H9 (cell line): ENCODE measurements at regions not wholly inside any gene's neighbourhood (a gene's known extent, or its start where the extent isn't known, plus 50 kb on each side); places are given as distances from the start of the nearest gene placed in this dataset.
"Not testable (repeated sequence)": the region's sequence is repeated elsewhere in the genome, so short reads cannot be mapped to it uniquely, and the experiment has no call there.

ENCODE experiments used
- DNase-seq: peaks from one replicate; pipeline ENCODE4 v3.0.0-alpha.2; 2017
- H2AFZ ChIP-seq: one replicate; pipeline ENCODE4 v1.6.1; 2013; ENCODE audit warnings: mild to moderate bottlenecking, low read length, control low read depth, moderate library complexity
- H2AK5ac ChIP-seq: 2 replicates; pipeline ENCODE4 v1.6.1; 2013; ENCODE audit warnings: low read length, control low read depth, mixed read lengths; ENCODE audit not compliant: insufficient read length
- H2BK120ac ChIP-seq: one replicate; pipeline ENCODE4 v1.6.1; 2013; ENCODE audit warnings: low read depth, mild to moderate bottlenecking, low read length, control low read depth, inconsistent platforms; ENCODE audit not compliant: poor library complexity, severe bottlenecking
- H2BK12ac ChIP-seq: 2 replicates; pipeline ENCODE4 v1.6.1; 2013; ENCODE audit warnings: low read length, control low read depth, mixed read lengths, low read depth; ENCODE audit not compliant: insufficient read length
- H2BK15ac ChIP-seq: 2 replicates; pipeline ENCODE4 v1.6.1; 2013; ENCODE audit warnings: low read depth, low read length, control low read depth
- H2BK20ac ChIP-seq: one replicate; pipeline ENCODE4 v1.6.1; 2013; ENCODE audit warnings: low read depth, mild to moderate bottlenecking, low read length, control low read depth, inconsistent platforms; ENCODE audit not compliant: poor library complexity, severe bottlenecking
- H2BK5ac ChIP-seq: 2 replicates; pipeline ENCODE4 v1.6.1; 2013; ENCODE audit warnings: low read length, control low read depth, mixed read lengths; ENCODE audit not compliant: insufficient read length
- H3K14ac ChIP-seq: 2 replicates; pipeline ENCODE4 v1.6.1; 2013; ENCODE audit warnings: low read length, control low read depth; ENCODE audit not compliant: insufficient read depth
- H3K18ac ChIP-seq: 2 replicates; pipeline ENCODE4 v1.6.1; 2013; ENCODE audit warnings: low read depth, mild to moderate bottlenecking, mixed read lengths, low read length, control low read depth; ENCODE audit not compliant: insufficient read length
- H3K23ac ChIP-seq: 2 replicates; pipeline ENCODE4 v1.6.1; 2013; ENCODE audit warnings: low read length, control low read depth, mixed read lengths, low read depth; ENCODE audit not compliant: insufficient read length
- H3K23me2 ChIP-seq: 2 replicates; pipeline ENCODE4 v1.6.1; 2013; ENCODE audit warnings: low read depth, mild to moderate bottlenecking, mixed read lengths, low read length, control low read depth; ENCODE audit not compliant: insufficient read length, poor library complexity, severe bottlenecking
- H3K27ac ChIP-seq: 2 replicates; pipeline ENCODE4 v1.5.1; 2013; ENCODE audit warnings: low read length, control low read depth, mixed read lengths, low read depth; ENCODE audit not compliant: insufficient read length
- H3K27me3 ChIP-seq: 2 replicates; pipeline ENCODE4 v1.6.1; 2013; ENCODE audit warnings: low read length, control low read depth, inconsistent platforms; ENCODE audit not compliant: insufficient read depth
- H3K4ac ChIP-seq: 2 replicates; pipeline ENCODE4 v1.6.1; 2013; ENCODE audit warnings: low read depth, mild to moderate bottlenecking, control low read depth, inconsistent platforms, low read length, moderate library complexity
- H3K4me1 ChIP-seq: 2 replicates; pipeline ENCODE4 v1.6.1; 2013; ENCODE audit warnings: low read length, control low read depth, inconsistent platforms; ENCODE audit not compliant: insufficient read depth
- H3K4me2 ChIP-seq: 2 replicates; pipeline ENCODE4 v1.6.1; 2013; ENCODE audit warnings: low read length, control low read depth, mixed read lengths; ENCODE audit not compliant: insufficient read length, insufficient read depth
- H3K56ac ChIP-seq: 2 replicates; pipeline ENCODE4 v1.6.1; 2013; ENCODE audit warnings: low read depth, mild to moderate bottlenecking, mixed read lengths, low read length, control low read depth; ENCODE audit not compliant: insufficient read length
- H3K79me1 ChIP-seq: 2 replicates; pipeline ENCODE4 v1.6.1; 2013; ENCODE audit warnings: low read depth, mild to moderate bottlenecking, moderate library complexity, low read length, control low read depth, inconsistent platforms; ENCODE audit not compliant: insufficient read depth, poor library complexity, severe bottlenecking
- H3K79me2 ChIP-seq: 2 replicates; pipeline ENCODE4 v1.6.1; 2013; ENCODE audit warnings: low read length, control low read depth, inconsistent platforms; ENCODE audit not compliant: insufficient read depth
- H3K9ac ChIP-seq: 2 replicates; pipeline ENCODE4 v1.6.1; 2013; ENCODE audit warnings: low read length, control low read depth, mixed read lengths; ENCODE audit not compliant: insufficient read length; ENCODE audit errors: extremely low read depth
- H3K9me3 ChIP-seq: one replicate; pipeline ENCODE4 v1.6.1; 2013; ENCODE audit warnings: low read depth, low read length, inconsistent platforms; ENCODE audit not compliant: control insufficient read depth
- H3T11ph ChIP-seq: one replicate; pipeline ENCODE4 v1.6.1; 2013; ENCODE audit warnings: mild to moderate bottlenecking, low read length, control low read depth, inconsistent platforms
- H4K20me1 ChIP-seq: one replicate; pipeline ENCODE4 v1.6.1; 2013; ENCODE audit not compliant: control insufficient read depth, insufficient read length, insufficient read depth
- H4K5ac ChIP-seq: 2 replicates; pipeline ENCODE4 v1.6.1; 2013; ENCODE audit warnings: low read depth, mild to moderate bottlenecking, mixed read lengths, low read length, control low read depth; ENCODE audit not compliant: insufficient read length
- H4K8ac ChIP-seq: replicated peaks from 2 replicates; pipeline ENCODE4 v1.6.1; 2013; ENCODE audit warnings: low read length, control low read depth, mixed read lengths, low read depth; ENCODE audit not compliant: insufficient read length
- H4K91ac ChIP-seq: 2 replicates; pipeline ENCODE4 v1.6.1; 2013; ENCODE audit warnings: low read depth, mild to moderate bottlenecking, moderate library complexity, mixed read lengths, low read length, control low read depth; ENCODE audit not compliant: insufficient read length
- H3K27ac Mint-ChIP-seq, 3 experiments: 2 replicates in 2 of 3; 3 replicates in 1 of 3; pipeline ENCODE4 v1.8.0; 2020 to 2021; ENCODE audit warnings: mixed read lengths in 3 of 3, mild to moderate bottlenecking in 1 of 3, moderate library complexity in 1 of 3
- H3K27me3 Mint-ChIP-seq: 2 replicates; pipeline ENCODE4 v1.8.0; 2021; ENCODE audit warnings: low read depth, mild to moderate bottlenecking, moderate library complexity, mixed read lengths
- H3K36me3 Mint-ChIP-seq, 3 experiments: 2 replicates in 2 of 3; 3 replicates in 1 of 3; pipeline ENCODE4 v1.8.0; 2020 to 2021; ENCODE audit warnings: low read depth in 3 of 3, mixed read lengths in 3 of 3; ENCODE audit not compliant: insufficient read depth in 1 of 3
- H3K4me1 Mint-ChIP-seq, 2 experiments: 2 replicates each; pipeline ENCODE4 v1.8.0; 2020; ENCODE audit warnings: mixed read lengths in 2 of 2
- H3K4me3 Mint-ChIP-seq, 2 experiments: 2 replicates in 1 of 2; 3 replicates in 1 of 2; pipeline ENCODE4 v1.8.0; 2020 to 2021; ENCODE audit warnings: mild to moderate bottlenecking in 2 of 2, mixed read lengths in 2 of 2, moderate library complexity in 1 of 2
- H3K9me3 Mint-ChIP-seq, 2 experiments: 2 replicates in 1 of 2; 3 replicates in 1 of 2; pipeline ENCODE4 v1.8.0; 2020; ENCODE audit warnings: mild to moderate bottlenecking in 2 of 2, mixed read lengths in 2 of 2, moderate library complexity in 1 of 2
- WGBS: extraction: QIAGEN DNeasy Blood & Tissue Kit; methylation state at CpG from one replicate; pipeline ENCODE4 v1.1.7; 2013; ENCODE audit warnings: missing lambda C conversion rate, low lambda C conversion rate, mixed read lengths; ENCODE audit not compliant: insufficient read length; ENCODE audit errors: extremely low coverage; 5-methylcytosine and 5-hydroxymethylcytosine counted together

DNA sequence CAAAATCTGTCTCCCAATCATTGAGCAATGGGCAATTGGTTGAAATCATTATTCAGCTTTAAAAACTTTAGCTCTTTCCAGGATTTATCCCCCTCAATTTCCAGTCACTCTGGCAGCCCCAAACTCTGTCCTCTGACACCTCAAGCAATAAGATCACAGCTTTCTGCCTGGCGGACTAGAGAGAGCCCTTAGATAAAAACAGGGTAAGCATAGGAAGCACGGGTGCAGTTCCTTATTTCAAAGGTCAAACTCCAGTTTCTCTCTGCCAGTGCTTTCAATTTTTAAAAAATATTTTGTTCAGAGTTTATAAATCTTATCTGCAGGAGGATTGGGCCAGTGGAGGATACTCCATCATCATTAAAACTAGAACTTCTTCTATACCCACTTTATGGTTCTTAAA is 200.8 kb upstream of the PLGLB2 start:
- H3K9ac ChIP-seq, H3K9me3 Mint-ChIP-seq, H3K23me2 ChIP-seq, H3K27me3 Mint-ChIP-seq, H3K4me2 ChIP-seq, H2BK120ac ChIP-seq, H2BK12ac ChIP-seq, H3T11ph ChIP-seq, H2BK15ac ChIP-seq, H4K8ac ChIP-seq, H3K56ac ChIP-seq, H3K27ac Mint-ChIP-seq, H3K9me3 ChIP-seq, H3K27ac ChIP-seq, H4K5ac ChIP-seq, H3K4me3 Mint-ChIP-seq, H3K23ac ChIP-seq, H4K20me1 ChIP-seq, H3K18ac ChIP-seq, H3K4ac ChIP-seq, H4K91ac ChIP-seq, H2AFZ ChIP-seq, DNase-seq, H2BK20ac ChIP-seq, H3K27me3 ChIP-seq, H3K4me1 ChIP-seq, H3K36me3 Mint-ChIP-seq, H3K14ac ChIP-seq, H3K79me2 ChIP-seq, H2BK5ac ChIP-seq, H2AK5ac ChIP-seq, H3K79me1 ChIP-seq: not testable (repeated sequence)
- peaks cover 10 to 12% of the 10 kb centered on the region in 2 experiments for H3K4me1 Mint-ChIP-seq
- WGBS = no CpG with 5 or more reads among the region's 2 CpGs

- not testable (repeated sequence) for H3K27ac Mint-ChIP-seq, H4K91ac ChIP-seq, H3K9me3 ChIP-seq, H2BK15ac ChIP-seq, H4K20me1 ChIP-seq, H3K56ac ChIP-seq, H3K4ac ChIP-seq, H3K27me3 ChIP-seq, H2BK12ac ChIP-seq, H3K79me2 ChIP-seq, H3K4me2 ChIP-seq, H3K18ac ChIP-seq, H3K4me1 Mint-ChIP-seq, DNase-seq, H2BK5ac ChIP-seq, H3K14ac ChIP-seq, H3K23ac ChIP-seq, H2BK20ac ChIP-seq, H3K9me3 Mint-ChIP-seq, H3K27ac ChIP-seq, H3K27me3 Mint-ChIP-seq, H4K5ac ChIP-seq, H2AK5ac ChIP-seq, H3K9ac ChIP-seq, H3K36me3 Mint-ChIP-seq, H2AFZ ChIP-seq, H2BK120ac ChIP-seq, H3K79me1 ChIP-seq, H3K4me1 ChIP-seq, H4K8ac ChIP-seq, H3K23me2 ChIP-seq, H3T11ph ChIP-seq, H3K4me3 Mint-ChIP-seq
These were observed 199.9 kb upstream of the PLGLB2 start for GRCh38 chr2:87547966-87548365.
